ENCODE measurements at regions not wholly inside any gene's neighbourhood (a gene's known extent, or its start where the extent isn't known, plus 50 kb on each side); places are given as distances from the start of the nearest gene placed in this dataset.
A peak's percentile ranks its signal among the peaks of the same experiment; 100 is the strongest.

DNA sequence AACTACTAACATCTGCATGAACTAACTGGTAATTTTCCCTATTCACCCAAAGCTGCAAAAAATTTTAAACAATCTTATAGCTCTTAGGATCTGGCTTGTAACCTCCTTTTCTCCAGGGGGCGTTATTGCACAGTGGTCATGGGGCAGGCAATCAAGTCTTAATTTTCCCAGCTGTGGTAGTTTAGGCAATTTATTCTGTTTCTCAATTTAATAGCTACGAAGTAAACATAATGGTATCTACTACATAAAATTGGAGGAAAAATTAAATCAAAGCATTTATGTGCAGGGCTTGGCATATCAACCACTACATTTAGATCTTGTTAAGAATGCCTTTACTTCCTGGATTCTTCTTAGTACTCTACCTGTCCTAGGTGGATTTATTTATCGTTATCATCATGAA lies 137.4 kb upstream of the GUCY1A1 start:
- TF ChIP-seq RAD21 (IDR thresholded peaks at IDR 0.05; ENCODE audit: low read length) (peak; percentile 68), POLR2AphosphoS5 (IDR thresholded peaks at IDR 0.05; ENCODE audit: low read depth, low read length) (no peak), CHD2 (IDR thresholded peaks at IDR 0.05; ENCODE audit: low read length, partially characterized antibody) (no peak), YY1 (IDR thresholded peaks at IDR 0.05; ENCODE audit: low read depth) (no peak)
- TF ChIP-seq, protein P1, sequence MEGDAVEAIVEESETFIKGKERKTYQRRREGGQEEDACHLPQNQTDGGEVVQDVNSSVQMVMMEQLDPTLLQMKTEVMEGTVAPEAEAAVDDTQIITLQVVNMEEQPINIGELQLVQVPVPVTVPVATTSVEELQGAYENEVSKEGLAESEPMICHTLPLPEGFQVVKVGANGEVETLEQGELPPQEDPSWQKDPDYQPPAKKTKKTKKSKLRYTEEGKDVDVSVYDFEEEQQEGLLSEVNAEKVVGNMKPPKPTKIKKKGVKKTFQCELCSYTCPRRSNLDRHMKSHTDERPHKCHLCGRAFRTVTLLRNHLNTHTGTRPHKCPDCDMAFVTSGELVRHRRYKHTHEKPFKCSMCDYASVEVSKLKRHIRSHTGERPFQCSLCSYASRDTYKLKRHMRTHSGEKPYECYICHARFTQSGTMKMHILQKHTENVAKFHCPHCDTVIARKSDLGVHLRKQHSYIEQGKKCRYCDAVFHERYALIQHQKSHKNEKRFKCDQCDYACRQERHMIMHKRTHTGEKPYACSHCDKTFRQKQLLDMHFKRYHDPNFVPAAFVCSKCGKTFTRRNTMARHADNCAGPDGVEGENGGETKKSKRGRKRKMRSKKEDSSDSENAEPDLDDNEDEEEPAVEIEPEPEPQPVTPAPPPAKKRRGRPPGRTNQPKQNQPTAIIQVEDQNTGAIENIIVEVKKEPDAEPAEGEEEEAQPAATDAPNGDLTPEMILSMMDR (IDR thresholded peaks at IDR 0.05): peak; percentile 59
